Upper lobe of right lung (tissue), 1 donor: ENCODE measurements at regions not wholly inside any gene's neighbourhood (a gene's known extent, or its start where the extent isn't known, plus 50 kb on each side); places are given as distances from the start of the nearest gene placed in this dataset.

ENCODE experiments used
- ATAC-seq: fragments of 200-7000 bp; cut with Tn5 transposase; one replicate; pipeline ENCODE4 v1.9.1; 2020; ENCODE audit warnings: mild to moderate bottlenecking, moderate library complexity
- DNase-seq: peaks from one replicate; pipeline ENCODE4 v3.0.0-alpha.2; 2020
- H3K27ac ChIP-seq: fragments of 200-600 bp; one replicate; pipeline ENCODE4 v1.8.0; 2022
- H3K27me3 ChIP-seq: fragments of 200-600 bp; one replicate; pipeline ENCODE4 v1.8.0; 2022; ENCODE audit warnings: mild to moderate bottlenecking
- H3K36me3 ChIP-seq: fragments of 200-600 bp; one replicate; pipeline ENCODE4 v1.8.0; 2022
- H3K4me1 ChIP-seq: fragments of 200-600 bp; one replicate; pipeline ENCODE4 v1.8.0; 2022
- H3K4me3 ChIP-seq: fragments of 200-600 bp; one replicate; pipeline ENCODE4 v1.8.0; 2022; ENCODE audit warnings: mild to moderate bottlenecking
- H3K9me3 ChIP-seq: fragments of 200-600 bp; one replicate; pipeline ENCODE4 v1.8.0; 2022
- intact Hi-C: fragments of 100-400 bp; cut with DNase I; formaldehyde crosslinking; loops from one replicate; pipeline ENCODE4 v1.11.0; 2022
- TF ChIP-seq, protein P1 (sequence below): fragments of 200-600 bp; IDR thresholded peaks from one replicate; pipeline ENCODE4 v1.8.0; 2022; ENCODE audit warnings: antibody characterized with exemption
- donor health status: DM: no; HTN: yes; CAD: no; lungs with severe emphysema.

- Histone ChIP-seq H3K9me3 (no peaks in the 10 kb centered on the region), H3K36me3 (no peaks in the 10 kb centered on the region), H3K4me1 (no peaks in the 10 kb centered on the region), H3K4me3 (no peak overlapping the region), H3K27me3 (no peaks in the 10 kb centered on the region), H3K27ac (no peak overlapping the region)
- intact Hi-C loops: no loop called here
- DNase-seq (no peak), ATAC-seq (no peak)
- TF ChIP-seq, protein P1, sequence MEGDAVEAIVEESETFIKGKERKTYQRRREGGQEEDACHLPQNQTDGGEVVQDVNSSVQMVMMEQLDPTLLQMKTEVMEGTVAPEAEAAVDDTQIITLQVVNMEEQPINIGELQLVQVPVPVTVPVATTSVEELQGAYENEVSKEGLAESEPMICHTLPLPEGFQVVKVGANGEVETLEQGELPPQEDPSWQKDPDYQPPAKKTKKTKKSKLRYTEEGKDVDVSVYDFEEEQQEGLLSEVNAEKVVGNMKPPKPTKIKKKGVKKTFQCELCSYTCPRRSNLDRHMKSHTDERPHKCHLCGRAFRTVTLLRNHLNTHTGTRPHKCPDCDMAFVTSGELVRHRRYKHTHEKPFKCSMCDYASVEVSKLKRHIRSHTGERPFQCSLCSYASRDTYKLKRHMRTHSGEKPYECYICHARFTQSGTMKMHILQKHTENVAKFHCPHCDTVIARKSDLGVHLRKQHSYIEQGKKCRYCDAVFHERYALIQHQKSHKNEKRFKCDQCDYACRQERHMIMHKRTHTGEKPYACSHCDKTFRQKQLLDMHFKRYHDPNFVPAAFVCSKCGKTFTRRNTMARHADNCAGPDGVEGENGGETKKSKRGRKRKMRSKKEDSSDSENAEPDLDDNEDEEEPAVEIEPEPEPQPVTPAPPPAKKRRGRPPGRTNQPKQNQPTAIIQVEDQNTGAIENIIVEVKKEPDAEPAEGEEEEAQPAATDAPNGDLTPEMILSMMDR: no peak
Observed at GRCh38 chr4:125776146-125776545, 461.4 kb downstream of the FAT4 start.

DNA sequence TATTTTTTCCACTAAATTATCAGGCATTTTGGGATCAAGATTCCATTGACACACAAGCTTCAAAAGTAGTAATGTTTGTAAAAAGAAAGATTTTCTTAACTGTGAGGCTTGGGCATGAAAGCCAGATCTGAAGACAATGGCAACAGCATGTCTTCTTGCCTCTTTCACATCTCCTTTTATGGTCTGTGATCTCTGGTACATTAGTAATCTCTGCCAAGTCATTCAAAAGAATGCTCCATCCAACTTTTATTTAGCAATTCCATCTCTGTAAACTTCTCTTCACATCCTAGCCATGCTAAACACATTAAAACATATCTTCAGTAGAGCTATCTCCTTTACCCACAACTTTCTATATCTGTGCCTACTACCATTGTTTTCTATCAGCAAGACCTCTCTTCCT is 465.4 kb downstream of the FAT4 start:
- ATAC-seq: no peak
- Histone ChIP-seq H3K27me3 (no peaks in the 10 kb centered on the region), H3K4me3 (no peak overlapping the region), H3K27ac (no peak overlapping the region), H3K9me3 (no peaks in the 10 kb centered on the region), H3K36me3 (no peaks in the 10 kb centered on the region), H3K4me1 (no peaks in the 10 kb centered on the region)
- no peak for DNase-seq
- TF ChIP-seq, protein P1: no peak
- intact Hi-C loops: no loop called here

DNA sequence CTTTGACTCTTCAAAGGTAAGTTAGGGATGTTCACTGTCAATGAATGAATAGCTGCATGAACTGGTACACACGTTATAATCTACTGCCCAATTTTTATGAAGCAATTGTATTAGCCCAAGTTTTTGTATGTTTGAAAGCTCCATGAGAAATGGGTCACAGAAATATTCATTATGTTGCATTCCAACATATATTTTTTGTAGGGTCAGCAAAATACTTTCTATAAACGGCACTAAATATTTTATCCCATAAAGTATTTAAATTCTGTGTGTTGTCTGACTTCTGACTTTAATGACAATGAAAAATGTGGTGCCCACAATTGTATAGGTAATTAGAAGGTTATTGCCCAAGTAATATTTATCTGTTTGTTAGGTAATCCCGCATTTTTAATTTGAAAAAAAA is 466.0 kb downstream of the FAT4 start:
- Histone ChIP-seq H3K27me3 (no peaks in the 10 kb centered on the region), H3K27ac (no peak overlapping the region), H3K4me1 (no peaks in the 10 kb centered on the region), H3K4me3 (no peak overlapping the region), H3K36me3 (no peaks in the 10 kb centered on the region), H3K9me3 (no peaks in the 10 kb centered on the region)
- intact Hi-C loops: no loop called here
- ATAC-seq (no peak), DNase-seq (no peak)
- TF ChIP-seq, protein P1: no peak

DNA sequence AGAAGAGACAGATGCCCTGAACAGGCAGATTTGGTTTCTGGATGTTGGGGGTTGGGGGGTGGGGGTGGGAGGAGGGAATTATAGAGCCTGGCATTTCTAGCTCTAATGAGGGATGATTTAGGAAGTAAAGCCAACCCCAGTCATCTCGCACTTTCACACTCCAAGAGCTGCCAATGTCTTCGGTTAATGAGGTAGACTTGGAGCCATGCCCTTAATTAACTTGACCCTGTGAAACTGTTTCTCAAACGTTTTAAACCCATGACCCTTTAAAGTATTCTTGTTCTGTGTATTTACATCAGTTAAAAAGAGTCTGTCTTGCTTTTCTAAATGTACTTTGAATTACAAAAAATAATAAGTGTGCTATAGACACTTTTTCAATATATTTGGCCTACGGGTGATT is 466.9 kb downstream of the FAT4 start:
- H3K27me3 ChIP-seq: no peaks in the 10 kb centered on the region
- H3K4me1 ChIP-seq: no peaks in the 10 kb centered on the region
- intact Hi-C loops: no loop called here
- no peaks in the 10 kb centered on the region for H3K9me3 ChIP-seq
- ATAC-seq: no peak
- TF ChIP-seq, protein P1: no peak
- H3K36me3 ChIP-seq: no peaks in the 10 kb centered on the region
- DNase-seq: no peak
- no peak overlapping the region for H3K4me3 ChIP-seq
- H3K27ac ChIP-seq: no peak overlapping the region

GRCh38 chr4:125784741-125785140 is 470.0 kb downstream of the FAT4 start:
- Histone ChIP-seq H3K36me3 (no peaks in the 10 kb centered on the region), H3K4me1 (no peaks in the 10 kb centered on the region), H3K4me3 (no peak overlapping the region), H3K27me3 (no peaks in the 10 kb centered on the region), H3K9me3 (no peaks in the 10 kb centered on the region), H3K27ac (no peak overlapping the region)
- no peak for ATAC-seq
- TF ChIP-seq, protein P1: no peak
- intact Hi-C loops: no loop called here
- no peak for DNase-seq

GRCh38 chr4:125787707-125788106 is 473.0 kb downstream of the FAT4 start:
- H3K27ac ChIP-seq: no peak overlapping the region
- no peaks in the 10 kb centered on the region for H3K27me3 ChIP-seq
- TF ChIP-seq, protein P1: no peak
- intact Hi-C loops: no loop called here
- H3K4me3 ChIP-seq: no peak overlapping the region
- no peaks in the 10 kb centered on the region for H3K4me1 ChIP-seq
- no peaks in the 10 kb centered on the region for H3K9me3 ChIP-seq
- no peaks in the 10 kb centered on the region for H3K36me3 ChIP-seq
- no peak for DNase-seq
- no peak for ATAC-seq
